ENCODE measurements at regions not wholly inside any gene's neighbourhood (a gene's known extent, or its start where the extent isn't known, plus 50 kb on each side); places are given as distances from the start of the nearest gene placed in this dataset.

DNA sequence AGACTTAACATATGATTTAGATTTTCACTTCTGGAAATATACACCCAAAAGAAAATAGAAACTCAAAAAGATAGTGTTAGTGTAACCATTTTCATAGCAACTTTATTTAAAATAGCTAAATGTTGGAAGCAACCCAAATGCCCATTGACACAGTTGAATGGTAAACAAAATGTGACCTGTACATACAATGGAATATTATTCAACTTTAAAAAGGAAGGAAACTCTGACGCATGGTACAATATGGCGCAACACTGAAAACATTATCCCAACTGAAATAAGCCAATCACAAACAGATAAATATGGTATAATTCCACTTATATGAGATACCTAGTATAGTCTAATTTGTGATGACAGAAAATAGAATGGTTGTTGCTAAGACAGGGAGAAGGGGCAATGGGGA, 1456.1 kb upstream of the MIR17HG start:
- H3K9me3 ChIP-seq: no peaks in the 10 kb centered on the region
- WGBS, 3 donors: 46 to 98% (median 48%) methylated on average over 2 of the region's 2 CpGs
- no peaks in the 10 kb centered on the region for H3K4me1 ChIP-seq (ENCODE audit: insufficient read depth)
- TF ChIP-seq POLR2A (IDR thresholded peaks at IDR 0.05) (no peak), EP300 (IDR thresholded peaks at IDR 0.05) (no peak)
- TF ChIP-seq, protein P1, sequence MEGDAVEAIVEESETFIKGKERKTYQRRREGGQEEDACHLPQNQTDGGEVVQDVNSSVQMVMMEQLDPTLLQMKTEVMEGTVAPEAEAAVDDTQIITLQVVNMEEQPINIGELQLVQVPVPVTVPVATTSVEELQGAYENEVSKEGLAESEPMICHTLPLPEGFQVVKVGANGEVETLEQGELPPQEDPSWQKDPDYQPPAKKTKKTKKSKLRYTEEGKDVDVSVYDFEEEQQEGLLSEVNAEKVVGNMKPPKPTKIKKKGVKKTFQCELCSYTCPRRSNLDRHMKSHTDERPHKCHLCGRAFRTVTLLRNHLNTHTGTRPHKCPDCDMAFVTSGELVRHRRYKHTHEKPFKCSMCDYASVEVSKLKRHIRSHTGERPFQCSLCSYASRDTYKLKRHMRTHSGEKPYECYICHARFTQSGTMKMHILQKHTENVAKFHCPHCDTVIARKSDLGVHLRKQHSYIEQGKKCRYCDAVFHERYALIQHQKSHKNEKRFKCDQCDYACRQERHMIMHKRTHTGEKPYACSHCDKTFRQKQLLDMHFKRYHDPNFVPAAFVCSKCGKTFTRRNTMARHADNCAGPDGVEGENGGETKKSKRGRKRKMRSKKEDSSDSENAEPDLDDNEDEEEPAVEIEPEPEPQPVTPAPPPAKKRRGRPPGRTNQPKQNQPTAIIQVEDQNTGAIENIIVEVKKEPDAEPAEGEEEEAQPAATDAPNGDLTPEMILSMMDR (IDR thresholded peaks at IDR 0.05): no peak
- no peak overlapping the region for H3K4me3 ChIP-seq
- no peaks in the 10 kb centered on the region for H3K36me3 ChIP-seq
- no peak overlapping the region for H3K27ac ChIP-seq
- intact Hi-C loops (cut with DNase I): no loop called here
- no peaks in the 10 kb centered on the region for H3K27me3 ChIP-seq
- DNase-seq: no peak

DNA sequence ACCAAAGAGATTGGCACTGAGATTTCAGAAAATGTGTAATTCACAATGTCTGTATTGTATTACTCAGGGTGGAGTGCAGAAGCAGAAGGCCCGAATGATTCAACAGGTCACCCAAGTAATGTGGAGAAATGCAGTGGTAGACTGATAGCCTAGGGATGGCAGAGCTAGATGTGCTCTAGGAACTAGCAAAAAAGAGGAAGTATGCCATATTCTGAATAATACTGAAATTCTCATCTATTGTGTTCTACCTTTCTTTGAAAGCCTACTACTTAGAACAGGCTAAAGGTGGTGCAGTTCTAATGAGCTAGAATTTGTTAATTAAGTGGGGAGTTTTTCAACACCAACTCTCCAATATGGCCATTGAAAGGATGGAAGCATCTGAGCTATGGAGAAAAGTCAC, 1449.8 kb upstream of the MIR17HG start:
- no peak overlapping the region for H3K27ac ChIP-seq
- 80 to 92% (median 83%) methylated on average over 1 of the region's 1 CpG for WGBS, 3 donors
- H3K4me3 ChIP-seq: no peak overlapping the region
- no peaks in the 10 kb centered on the region for H3K27me3 ChIP-seq
- no peaks in the 10 kb centered on the region for H3K4me1 ChIP-seq (ENCODE audit: insufficient read depth)
- TF ChIP-seq POLR2A (IDR thresholded peaks at IDR 0.05): no peak
- TF ChIP-seq, protein P1 (IDR thresholded peaks at IDR 0.05): no peak
- no peak for TF ChIP-seq EP300 (IDR thresholded peaks at IDR 0.05)
- DNase-seq: no peak
- intact Hi-C loops (cut with DNase I): no loop called here
- H3K36me3 ChIP-seq: no peaks in the 10 kb centered on the region
- H3K9me3 ChIP-seq: no peaks in the 10 kb centered on the region

DNA sequence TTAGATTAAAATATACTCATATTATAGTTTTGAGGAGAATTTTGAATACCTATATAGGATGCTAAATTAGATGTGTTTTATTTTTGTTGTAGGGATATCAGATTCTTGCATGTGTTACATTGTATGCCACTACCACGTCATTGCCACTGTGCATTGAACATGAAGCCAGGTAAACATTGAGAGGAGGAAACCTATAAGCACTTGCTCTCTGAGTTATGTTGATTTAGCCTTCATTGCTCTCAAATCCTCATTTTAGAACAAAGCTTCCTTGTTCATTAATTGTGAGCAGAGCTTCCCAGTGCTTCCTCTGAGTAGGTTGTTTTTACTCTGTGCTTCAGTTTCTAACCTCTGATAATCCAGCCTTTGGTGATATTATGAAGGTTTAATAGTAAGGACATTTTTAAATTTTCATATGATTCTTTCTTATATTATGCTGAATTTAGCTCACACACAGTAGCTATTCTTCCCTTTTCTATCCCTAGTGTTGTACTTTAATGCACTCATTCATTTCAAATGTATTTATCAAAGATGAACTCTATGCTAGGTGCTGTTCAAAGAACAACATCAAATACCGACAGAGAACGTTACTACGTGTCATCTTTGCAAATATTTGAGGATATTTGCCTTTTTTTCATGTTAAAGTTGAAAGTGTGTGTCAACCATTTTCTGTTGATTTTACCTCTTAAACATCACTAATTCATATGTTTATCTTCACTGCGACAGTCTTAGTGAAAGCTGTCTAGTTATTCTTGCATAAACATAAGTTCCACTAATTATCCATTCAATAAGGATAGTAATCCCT, 1448.0 kb upstream of the MIR17HG start:
- H3K4me3 ChIP-seq: no peak overlapping the region
- TF ChIP-seq POLR2A (IDR thresholded peaks at IDR 0.05): no peak
- TF ChIP-seq, protein P1 (IDR thresholded peaks at IDR 0.05): no peak
- TF ChIP-seq EP300 (IDR thresholded peaks at IDR 0.05): no peak
- no peak overlapping the region for H3K27ac ChIP-seq
- no peaks in the 10 kb centered on the region for H3K27me3 ChIP-seq
- no peaks in the 10 kb centered on the region for H3K9me3 ChIP-seq
- intact Hi-C loops (cut with DNase I): no loop called here
- no peaks in the 10 kb centered on the region for H3K36me3 ChIP-seq
- WGBS, 3 donors: 87 to 90% (median 87%) methylated on average over 5 of the region's 5 CpGs
- no peak for DNase-seq
- H3K4me1 ChIP-seq (ENCODE audit: insufficient read depth): no peaks in the 10 kb centered on the region

- H3K27ac ChIP-seq: no peak overlapping the region
- 83 to 85% (median 84%) methylated on average over 5 of the region's 5 CpGs for WGBS, 3 donors
- intact Hi-C loops (cut with DNase I): no loop called here
- H3K4me3 ChIP-seq: no peak overlapping the region
- no peaks in the 10 kb centered on the region for H3K27me3 ChIP-seq
- H3K4me1 ChIP-seq (ENCODE audit: insufficient read depth): no peaks in the 10 kb centered on the region
- DNase-seq: no peak
- H3K9me3 ChIP-seq: no peaks in the 10 kb centered on the region
- no peaks in the 10 kb centered on the region for H3K36me3 ChIP-seq
- TF ChIP-seq EP300 (IDR thresholded peaks at IDR 0.05) (no peak), POLR2A (IDR thresholded peaks at IDR 0.05) (no peak)
- TF ChIP-seq, protein P1 (IDR thresholded peaks at IDR 0.05): no peak
Observed at GRCh38 chr13:89900104-89900765, 1447.3 kb upstream of the MIR17HG start.

Measured in ovary (tissue), 7 donors.